Trophoblast cell (in vitro differentiated cells and primary cell): ENCODE measurements at regions not wholly inside any gene's neighbourhood (a gene's known extent, or its start where the extent isn't known, plus 50 kb on each side); places are given as distances from the start of the nearest gene placed in this dataset.

Source experiments
- DNase-seq, 2 donors: peaks; one replicate each; pipeline ENCODE4 v3.0.0-alpha.2; 2016
- H2AFZ ChIP-seq: 2 replicates; pipeline ENCODE4 v1.6.1; 2013; ENCODE audit warnings: low read length, moderate library complexity, mild to moderate bottlenecking; ENCODE audit not compliant: insufficient read depth, poor library complexity
- H2AK5ac ChIP-seq: 2 replicates; pipeline ENCODE4 v1.6.1; 2013; ENCODE audit warnings: mild to moderate bottlenecking, low read length
- H2BK120ac ChIP-seq: 2 replicates; pipeline ENCODE4 v1.6.1; 2013; ENCODE audit warnings: low read length, mild to moderate bottlenecking, moderate library complexity; ENCODE audit not compliant: insufficient read depth, poor library complexity
- H2BK12ac ChIP-seq: 2 replicates; pipeline ENCODE4 v1.6.1; 2013; ENCODE audit warnings: mild to moderate bottlenecking, low read length, moderate library complexity
- H2BK5ac ChIP-seq: 2 replicates; pipeline ENCODE4 v1.6.1; 2013; ENCODE audit warnings: low read length, low read depth, moderate library complexity, mild to moderate bottlenecking; ENCODE audit not compliant: poor library complexity
- H3K14ac ChIP-seq: 2 replicates; pipeline ENCODE4 v1.6.1; 2013; ENCODE audit warnings: mild to moderate bottlenecking, low read length
- H3K18ac ChIP-seq: 2 replicates; pipeline ENCODE4 v1.6.1; 2013; ENCODE audit warnings: mild to moderate bottlenecking, low read length
- H3K23ac ChIP-seq: 2 replicates; pipeline ENCODE4 v1.6.1; 2013; ENCODE audit warnings: low read length
- H3K27ac ChIP-seq: 2 replicates; pipeline ENCODE4 v1.5.1; 2013; ENCODE audit warnings: low read depth, mild to moderate bottlenecking, inconsistent platforms, low read length, moderate library complexity
- H3K27me3 ChIP-seq: 2 replicates; pipeline ENCODE4 v1.6.1; 2013; ENCODE audit warnings: inconsistent platforms, mild to moderate bottlenecking, low read length, moderate library complexity; ENCODE audit not compliant: insufficient read depth
- H3K36me3 ChIP-seq, 2 experiments: 1 replicate in 1 of 2; 2 replicates in 1 of 2; pipeline ENCODE4 v1.6.1; 2013; ENCODE audit warnings: low read length in 2 of 2, mild to moderate bottlenecking in 2 of 2, moderate library complexity in 1 of 2; ENCODE audit not compliant: insufficient read depth in 2 of 2, control insufficient read depth in 1 of 2
- H3K4ac ChIP-seq: 2 replicates; pipeline ENCODE4 v1.6.1; 2013; ENCODE audit warnings: low read depth, mild to moderate bottlenecking, low read length, moderate library complexity
- H3K4me1 ChIP-seq, 2 experiments: 1 replicate in 1 of 2; 2 replicates in 1 of 2; pipeline ENCODE4 v1.6.1; 2013; ENCODE audit warnings: low read length in 2 of 2, mild to moderate bottlenecking in 2 of 2, moderate library complexity in 1 of 2; ENCODE audit not compliant: insufficient read depth in 2 of 2, control insufficient read depth in 1 of 2
- H3K4me2 ChIP-seq: 2 replicates; pipeline ENCODE4 v1.6.1; 2013; ENCODE audit warnings: inconsistent platforms, mild to moderate bottlenecking, low read length, moderate library complexity
- H3K4me3 ChIP-seq: 2 replicates; pipeline ENCODE4 v1.5.1; 2013; ENCODE audit warnings: mild to moderate bottlenecking, low read depth, low read length, inconsistent platforms
- H3K79me1 ChIP-seq: one replicate; pipeline ENCODE4 v1.6.1; 2013; ENCODE audit warnings: low read length
- H3K79me2 ChIP-seq: 2 replicates; pipeline ENCODE4 v1.6.1; 2013; ENCODE audit warnings: low read length, mild to moderate bottlenecking; ENCODE audit not compliant: control insufficient read depth, insufficient read depth, poor library complexity
- H3K9ac ChIP-seq: 2 replicates; pipeline ENCODE4 v1.6.1; 2013; ENCODE audit warnings: mild to moderate bottlenecking, low read length
- H3K9me3 ChIP-seq: 2 replicates; pipeline ENCODE4 v1.6.1; 2013; ENCODE audit warnings: low read depth, mild to moderate bottlenecking, control low read depth, inconsistent platforms, low read length; ENCODE audit not compliant: insufficient read depth
- H4K12ac ChIP-seq: 2 replicates; pipeline ENCODE4 v1.6.1; 2013; ENCODE audit warnings: low read depth, mild to moderate bottlenecking, low read length, moderate library complexity
- H4K8ac ChIP-seq: 2 replicates; pipeline ENCODE4 v1.6.1; 2013; ENCODE audit warnings: low read depth, mild to moderate bottlenecking, low read length, moderate library complexity
- H4K91ac ChIP-seq: one replicate; pipeline ENCODE4 v1.6.1; 2013; ENCODE audit warnings: low read depth, mild to moderate bottlenecking, low read length, moderate library complexity
- WGBS: extraction: QIAGEN DNeasy Blood & Tissue Kit; methylation state at CpG from one replicate; pipeline ENCODE4 v1.1.7; 2013; ENCODE audit warnings: missing lambda C conversion rate; ENCODE audit not compliant: insufficient read length, insufficient coverage; ENCODE audit errors: extremely low coverage; 5-methylcytosine and 5-hydroxymethylcytosine counted together

GRCh38 chr17:33789658-33790057, 465.4 kb upstream of the CCL2 start:
- Histone ChIP-seq H3K27ac (no peak overlapping the region), H4K12ac (no peak overlapping the region), H3K4me3 (no peak overlapping the region), H3K79me2 (no peaks in the 10 kb centered on the region), H3K27me3 (no peaks in the 10 kb centered on the region), H4K8ac (no peak overlapping the region), H2BK12ac (no peak overlapping the region), H4K91ac (no peak overlapping the region), H3K9ac (no peak overlapping the region), H3K18ac (no peak overlapping the region), H2BK5ac (no peak overlapping the region), H2AFZ (no peak overlapping the region), H3K36me3 (no peaks in the 10 kb centered on the region), H3K4ac (no peak overlapping the region), H2AK5ac (no peak overlapping the region), H3K4me1 (no peaks in the 10 kb centered on the region), H2BK120ac (no peak overlapping the region), H3K79me1 (no peaks in the 10 kb centered on the region), H3K4me2 (no peak overlapping the region), H3K14ac (no peak overlapping the region), H3K9me3 (no peaks in the 10 kb centered on the region), H3K23ac (no peak overlapping the region)
- no peak for DNase-seq
- WGBS, result no CpG with 5 or more reads among the region's 2 CpGs

GRCh38 chr17:33797181-33797580, 457.9 kb upstream of the CCL2 start:
- no peak overlapping the region for H2BK5ac ChIP-seq
- DNase-seq, result no peak

GRCh38 chr17:33798308-33798707, 456.8 kb upstream of the CCL2 start:
- no CpG with 5 or more reads among the region's 5 CpGs for WGBS

More at GRCh38 chr17:33797181-33797580, 457.9 kb upstream of the CCL2 start:
- H3K14ac ChIP-seq, result no peak overlapping the region
- H3K18ac ChIP-seq, result no peak overlapping the region
- H3K4me1 ChIP-seq, result no peaks in the 10 kb centered on the region
- H2BK12ac ChIP-seq, result no peak overlapping the region
- H4K8ac ChIP-seq, result no peak overlapping the region
- no peak overlapping the region for H3K4me3 ChIP-seq
- H3K27ac ChIP-seq, result no peak overlapping the region
- H3K23ac ChIP-seq, result no peak overlapping the region
- H4K91ac ChIP-seq, result no peak overlapping the region
- H3K27me3 ChIP-seq, result no peaks in the 10 kb centered on the region
- no peak overlapping the region for H3K4ac ChIP-seq
- no peak overlapping the region for H2AK5ac ChIP-seq
- no peaks in the 10 kb centered on the region for H3K79me2 ChIP-seq
- no peak overlapping the region for H3K9ac ChIP-seq
- no peak overlapping the region for H2BK120ac ChIP-seq
- H2AFZ ChIP-seq, result no peak overlapping the region
- no peaks in the 10 kb centered on the region for H3K79me1 ChIP-seq
- H3K36me3 ChIP-seq, result no peaks in the 10 kb centered on the region
- no peak overlapping the region for H4K12ac ChIP-seq
- H3K9me3 ChIP-seq, result peaks cover 2% of the 10 kb centered on the region
- no CpG with 5 or more reads among the region's 4 CpGs for WGBS
- no peak overlapping the region for H3K4me2 ChIP-seq

GRCh38 chr17:33802349-33803198, 452.5 kb upstream of the CCL2 start:
- WGBS, result no CpG with 5 or more reads among the region's 10 CpGs
- H3K79me1 ChIP-seq, result no peaks in the 10 kb centered on the region
- no peak overlapping the region for H3K23ac ChIP-seq
- H3K14ac ChIP-seq, result no peak overlapping the region
- DNase-seq, result no peak
- no peak overlapping the region for H4K12ac ChIP-seq
- H2AK5ac ChIP-seq, result no peak overlapping the region
- H3K27ac ChIP-seq, result no peak overlapping the region
- no peak overlapping the region for H2BK5ac ChIP-seq
- H3K4me3 ChIP-seq, result no peak overlapping the region
- no peak overlapping the region for H4K91ac ChIP-seq
- H3K36me3 ChIP-seq, result no peaks in the 10 kb centered on the region
- H2BK120ac ChIP-seq, result no peak overlapping the region
- no peak overlapping the region for H2AFZ ChIP-seq
- no peak overlapping the region for H4K8ac ChIP-seq
- H3K4me2 ChIP-seq, result no peak overlapping the region
- H3K9me3 ChIP-seq, result peaks cover 2% of the 10 kb centered on the region
- no peak overlapping the region for H3K4ac ChIP-seq
- H3K9ac ChIP-seq, result no peak overlapping the region
- no peak overlapping the region for H2BK12ac ChIP-seq
- H3K4me1 ChIP-seq, result no peaks in the 10 kb centered on the region
- no peak overlapping the region for H3K18ac ChIP-seq
- no peaks in the 10 kb centered on the region for H3K79me2 ChIP-seq
- no peaks in the 10 kb centered on the region for H3K27me3 ChIP-seq

More at GRCh38 chr17:33798308-33798707, 456.8 kb upstream of the CCL2 start:
- Histone ChIP-seq H2AFZ (no peak overlapping the region), H2AK5ac (no peak overlapping the region), H3K27ac (no peak overlapping the region), H3K18ac (no peak overlapping the region), H3K14ac (no peak overlapping the region), H4K12ac (no peak overlapping the region), H4K91ac (no peak overlapping the region), H3K9me3 (peaks cover 2% of the 10 kb centered on the region), H3K9ac (no peak overlapping the region), H3K4ac (no peak overlapping the region), H3K4me2 (no peak overlapping the region), H2BK120ac (no peak overlapping the region), H3K4me3 (no peak overlapping the region), H2BK12ac (no peak overlapping the region), H3K79me2 (no peaks in the 10 kb centered on the region), H3K23ac (no peak overlapping the region), H3K4me1 (no peaks in the 10 kb centered on the region), H3K36me3 (no peaks in the 10 kb centered on the region), H3K79me1 (no peaks in the 10 kb centered on the region), H3K27me3 (no peaks in the 10 kb centered on the region), H4K8ac (no peak overlapping the region), H2BK5ac (no peak overlapping the region)
- no peak for DNase-seq
